Panc1 (cell line): ENCODE measurements at regions not wholly inside any gene's neighbourhood (a gene's known extent, or its start where the extent isn't known, plus 50 kb on each side); places are given as distances from the start of the nearest gene placed in this dataset.

Source experiments
- ATAC-seq: fragments of 200-7000 bp; cut with Tn5 transposase; 2 replicates; pipeline ENCODE4 v1.9.1; 2020; ENCODE audit warnings: mild to moderate bottlenecking, moderate library complexity
- BruUV-seq: library from RNA; stranded (reverse); fragments of 400-500 nt; replicated peaks from 2 replicates; lab custom pipeline; 2021; lab: Mats Ljungman, UMichigan
- CTCF ChIA-PET: fragments of 300-600 bp; sonication (Branson Sonifier 250); formaldehyde crosslinking; loops from one replicate; lab custom pipeline; 2022; ENCODE audit warnings: antibody characterized with exemption; lab: Charles Lee
- POLR2A ChIA-PET: fragments of 300-600 bp; sonication (Branson Sonifier 250); formaldehyde crosslinking; loops from one replicate; lab custom pipeline; 2022; ENCODE audit warnings: antibody characterized with exemption; lab: Charles Lee
- DNase-seq: peaks from one replicate; pipeline ENCODE4 v3.0.0-alpha.2; 2010; ENCODE audit warnings: low read depth, low spot score
- H3K27ac ChIP-seq: 2 replicates; pipeline ENCODE4 v1.5.1; 2011; ENCODE audit warnings: mild to moderate bottlenecking, low read length, inconsistent platforms
- H3K27me3 ChIP-seq: fragments of 200-500 bp; sonication (Bioruptor generic); 2 replicates; pipeline ENCODE4 v1.6.0; 2014; ENCODE audit warnings: low read length, inconsistent platforms; ENCODE audit not compliant: control insufficient read depth, insufficient read depth
- H3K36me3 ChIP-seq: fragments of 200-500 bp; sonication (Bioruptor generic); 2 replicates; pipeline ENCODE4 v1.5.1; 2014; ENCODE audit warnings: inconsistent platforms, mild to moderate bottlenecking, low read length, moderate library complexity; ENCODE audit not compliant: control insufficient read depth, insufficient read depth
- H3K4me1 ChIP-seq: 2 replicates; pipeline ENCODE4 v1.5.1; 2011; ENCODE audit warnings: inconsistent platforms, mild to moderate bottlenecking, low read length, moderate library complexity; ENCODE audit not compliant: control insufficient read depth, insufficient read depth
- H3K4me3 ChIP-seq, 2 experiments: 2 replicates each; pipeline ENCODE4 v1.5.1; 2011 to 2012; ENCODE audit warnings: low read depth in 2 of 2, low read length in 2 of 2, mild to moderate bottlenecking in 2 of 2, inconsistent platforms in 1 of 2, moderate library complexity in 1 of 2
- H3K9me3 ChIP-seq: fragments of 200-500 bp; sonication (Bioruptor generic); 2 replicates; pipeline ENCODE4 v1.5.1; 2014; ENCODE audit warnings: low read depth, mild to moderate bottlenecking, inconsistent platforms, low read length, moderate library complexity; ENCODE audit not compliant: control insufficient read depth, insufficient read depth
- CTCF ChIP-seq: fragments of 450-650 bp; IDR thresholded peaks from 2 replicates; pipeline ENCODE4 v1.5.1; 2017; ENCODE audit warnings: mild to moderate bottlenecking
- POLR2AphosphoS5 ChIP-seq: IDR thresholded peaks from 2 replicates; pipeline ENCODE4 v1.6.1; 2012; ENCODE audit warnings: mild to moderate bottlenecking, low read depth, low read length, moderate library complexity
- REST ChIP-seq, 2 experiments: IDR thresholded peaks; 2 replicates each; pipeline ENCODE4 v1.6.1; 2011 to 2012; ENCODE audit warnings: low read depth in 2 of 2, control low read depth in 1 of 2, low read length in 1 of 2, mild to moderate bottlenecking in 1 of 2, moderate library complexity in 1 of 2; ENCODE audit not compliant: insufficient read depth in 1 of 2
- SIN3A ChIP-seq: IDR thresholded peaks from 2 replicates; pipeline ENCODE4 v1.6.1; 2012; ENCODE audit warnings: low read depth, mild to moderate bottlenecking, low read length, moderate library complexity, borderline replicate concordance; ENCODE audit not compliant: insufficient read depth
- TCF7L2 ChIP-seq: IDR thresholded peaks from 2 replicates; pipeline ENCODE4 v1.6.1; 2011; ENCODE audit warnings: mild to moderate bottlenecking, low read depth, low read length, inconsistent platforms
- in situ Hi-C: cut with HindIII; loops from 2 replicates; pipeline ENCODE4 v1.10.0; 2016; ENCODE audit warnings: low sequenced_read_pairs, low pct_unique_long_range_greater_than_20kb
- intact Hi-C: fragments of 100-400 bp; cut with micrococcal nuclease; formaldehyde crosslinking; loops from one replicate; pipeline ENCODE4 v1.10.0; 2022; ENCODE audit not compliant: unreplicated experiment

GRCh38 chr2:128779301-128780095 is 460.8 kb upstream of the HS6ST1 start:
- ATAC-seq, result no peak
- no peaks in the 10 kb centered on the region for H3K4me1 ChIP-seq
- H3K27me3 ChIP-seq, result peaks cover 8% of the 10 kb centered on the region
- ChIA-PET CTCF (no interaction called here), POLR2A (no interaction called here)
- in situ Hi-C loops, result no loop called here
- no TSS peak for BruUV-seq
- intact Hi-C loops, result no loop called here
- no peak overlapping the region for H3K27ac ChIP-seq
- TF ChIP-seq CTCF, result no peak
- TF ChIP-seq REST (IDR thresholded peaks at IDR 0.05; ENCODE audit: insufficient read depth in 1 of 2, low read depth in 2 of 2, low read length in 1 of 2), result no peak
- no peak for TF ChIP-seq POLR2AphosphoS5
- TF ChIP-seq TCF7L2, result no peak
- no peaks in the 10 kb centered on the region for H3K36me3 ChIP-seq
- DNase-seq, result no peak
- no peaks in the 10 kb centered on the region for H3K9me3 ChIP-seq
- H3K4me3 ChIP-seq, result no peak overlapping the region

- intact Hi-C loops (no loop called here), in situ Hi-C loops (no loop called here)
- H3K4me3 ChIP-seq, result no peak overlapping the region
- no peaks in the 10 kb centered on the region for H3K36me3 ChIP-seq
- ATAC-seq (no peak), DNase-seq (no peak)
- POLR2A ChIA-PET, result no interaction called here
- no peak overlapping the region for H3K27ac ChIP-seq
- H3K9me3 ChIP-seq, result no peaks in the 10 kb centered on the region
- TF ChIP-seq REST (IDR thresholded peaks at IDR 0.05; ENCODE audit: insufficient read depth in 1 of 2, low read depth in 2 of 2, low read length in 1 of 2) (no peak), SIN3A (no peak), CTCF (no peak), TCF7L2 (no peak), POLR2AphosphoS5 (no peak)
- H3K4me1 ChIP-seq, result no peaks in the 10 kb centered on the region
- peaks cover 8% of the 10 kb centered on the region for H3K27me3 ChIP-seq
- CTCF ChIA-PET, result no interaction called here
- no TSS peak for BruUV-seq
These were observed 461.9 kb upstream of the HS6ST1 start for GRCh38 chr2:128780434-128781080.
